ENCODE measurements at regions not wholly inside any gene's neighbourhood (a gene's known extent, or its start where the extent isn't known, plus 50 kb on each side); places are given as distances from the start of the nearest gene placed in this dataset.
"Not testable (repeated sequence)": the region's sequence is repeated elsewhere in the genome, so short reads cannot be mapped to it uniquely, and the experiment has no call there.

GRCh38 chr2:186299610-186300009 lies 186.4 kb upstream of the ZC3H15 start:
- DNase-seq (ENCODE audit: low spot score) = no peak

- no peak for DNase-seq (ENCODE audit: low spot score)
These were observed 183.8 kb upstream of the ZC3H15 start for GRCh38 chr2:186302263-186302662.

GRCh38 chr2:186303091-186303490 lies 183.0 kb upstream of the ZC3H15 start:
- DNase-seq (ENCODE audit: low spot score) = no peak

- DNase-seq (ENCODE audit: low spot score) = no peak
These were observed 182.0 kb upstream of the ZC3H15 start for GRCh38 chr2:186304064-186304463.

GRCh38 chr2:186306754-186307153 lies 179.3 kb upstream of the ZC3H15 start:
- DNase-seq (ENCODE audit: low spot score) = no peak

- no peak for DNase-seq (ENCODE audit: low spot score)
These were observed 178.2 kb upstream of the ZC3H15 start for GRCh38 chr2:186307871-186308270.

- no peak for DNase-seq (ENCODE audit: low spot score)
These were observed 177.7 kb upstream of the ZC3H15 start for GRCh38 chr2:186308347-186308746.

GRCh38 chr2:186309901-186310300 lies 176.2 kb upstream of the ZC3H15 start:
- no peak for DNase-seq (ENCODE audit: low spot score)

- no peak for DNase-seq (ENCODE audit: low spot score)
These were observed 167.0 kb upstream of the ZC3H15 start for GRCh38 chr2:186319105-186319504.

- DNase-seq (ENCODE audit: low spot score) = no peak
These were observed 160.1 kb upstream of the ZC3H15 start for GRCh38 chr2:186325827-186326535.

GRCh38 chr2:186327251-186327868 lies 158.7 kb upstream of the ZC3H15 start:
- DNase-seq (ENCODE audit: low spot score) = no peak

GRCh38 chr2:186328838-186329237 lies 157.2 kb upstream of the ZC3H15 start:
- no peak for DNase-seq (ENCODE audit: low spot score)

GRCh38 chr2:186330050-186330449 lies 156.0 kb upstream of the ZC3H15 start:
- no peak for DNase-seq (ENCODE audit: low spot score)

- DNase-seq (ENCODE audit: low spot score) = no peak
These were observed 146.3 kb upstream of the ZC3H15 start for GRCh38 chr2:186339716-186340115.

- DNase-seq (ENCODE audit: low spot score) = no peak
These were observed 144.0 kb upstream of the ZC3H15 start for GRCh38 chr2:186342029-186342428.

GRCh38 chr2:186345745-186346144 lies 140.3 kb upstream of the ZC3H15 start:
- DNase-seq (ENCODE audit: low spot score) = no peak

- DNase-seq (ENCODE audit: low spot score) = no peak
These were observed 139.8 kb upstream of the ZC3H15 start for GRCh38 chr2:186346216-186346615.

GRCh38 chr2:186347472-186347871 lies 138.6 kb upstream of the ZC3H15 start:
- DNase-seq (ENCODE audit: low spot score) = no peak

- no peak for DNase-seq (ENCODE audit: low spot score)
These were observed 137.9 kb upstream of the ZC3H15 start for GRCh38 chr2:186348200-186348599.

GRCh38 chr2:186349508-186349907 lies 136.6 kb upstream of the ZC3H15 start:
- peak; percentile 4 for DNase-seq (ENCODE audit: low spot score)

- DNase-seq (ENCODE audit: low spot score) = not testable (repeated sequence)
These were observed 131.9 kb upstream of the ZC3H15 start for GRCh38 chr2:186354160-186354559.

- DNase-seq (ENCODE audit: low spot score) = no peak
These were observed 120.7 kb upstream of the ZC3H15 start for GRCh38 chr2:186365406-186365805.

- no peak for DNase-seq (ENCODE audit: low spot score)
These were observed 107.0 kb upstream of the ZC3H15 start for GRCh38 chr2:186379052-186379451.

- no peak for DNase-seq (ENCODE audit: low spot score)
These were observed 105.3 kb upstream of the ZC3H15 start for GRCh38 chr2:186380805-186381204.
